Thymus (tissue), 11 donors: ENCODE measurements at regions not wholly inside any gene's neighbourhood (a gene's known extent, or its start where the extent isn't known, plus 50 kb on each side); places are given as distances from the start of the nearest gene placed in this dataset.

Source experiments
- DNase-seq, 9 donors: peaks; one replicate each; pipeline ENCODE4 v3.0.0-alpha.2; 2013; ENCODE audit warnings: low spot score in 9 of 9, low read depth in 6 of 9, missing footprints in 1 of 9
- H3K27ac ChIP-seq, 2 donors: one replicate each; pipeline ENCODE4 v1.5.1; 2013; ENCODE audit warnings: control low read depth in 1 of 2, low read depth in 1 of 2, low read length in 1 of 2, mild to moderate bottlenecking in 1 of 2, moderate library complexity in 1 of 2
- H3K27me3 ChIP-seq, 2 donors: one replicate each; pipeline ENCODE4 v1.5.1; 2013; ENCODE audit warnings: low read length in 1 of 2; ENCODE audit not compliant: control insufficient read depth in 2 of 2, insufficient read depth in 1 of 2
- H3K36me3 ChIP-seq, 2 donors: one replicate each; pipeline ENCODE4 v1.5.1; 2013; ENCODE audit warnings: low read length in 1 of 2, mild to moderate bottlenecking in 1 of 2, moderate library complexity in 1 of 2; ENCODE audit not compliant: control insufficient read depth in 2 of 2, insufficient read depth in 2 of 2
- H3K4me1 ChIP-seq, 2 donors: one replicate each; pipeline ENCODE4 v1.5.1; 2013; ENCODE audit warnings: low read length in 2 of 2; ENCODE audit not compliant: control insufficient read depth in 2 of 2, insufficient read depth in 2 of 2
- H3K4me3 ChIP-seq, 2 donors: one replicate each; pipeline ENCODE4 v1.5.1; 2013; ENCODE audit warnings: low read length in 2 of 2, control low read depth in 1 of 2, mild to moderate bottlenecking in 1 of 2
- H3K9me3 ChIP-seq, 2 donors: one replicate each; pipeline ENCODE4 v1.5.1; 2013; ENCODE audit warnings: low read length in 1 of 2, mild to moderate bottlenecking in 1 of 2; ENCODE audit not compliant: control insufficient read depth in 2 of 2, insufficient read depth in 1 of 2
- WGBS: extraction: QIAGEN DNeasy Blood & Tissue Kit; methylation state at CpG from one replicate; pipeline ENCODE4 v1.1.7; 2013; 5-methylcytosine and 5-hydroxymethylcytosine counted together
- donor health status: healthy.

DNA sequence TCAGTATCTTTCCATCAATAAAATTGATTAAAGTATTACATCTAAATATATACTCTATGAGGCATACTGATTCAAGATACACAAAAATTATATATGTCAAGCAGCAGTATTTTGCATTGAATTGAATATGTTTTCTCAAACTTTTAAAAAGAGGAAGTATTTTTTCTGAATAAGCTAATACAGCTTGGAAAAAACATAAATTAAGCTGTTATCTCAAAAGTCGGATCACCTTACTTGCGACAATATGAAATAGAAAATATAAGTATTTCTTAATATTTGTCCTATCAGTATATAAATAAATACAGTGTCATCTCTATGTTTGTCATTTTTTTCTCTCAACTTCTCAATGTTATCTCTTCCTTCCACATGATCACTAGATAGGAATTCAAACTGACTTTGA is 139.3 kb downstream of the MBL2 start:
- Histone ChIP-seq H3K4me3 (no peak overlapping the region), H3K9me3 (no peaks in the 10 kb centered on the region), H3K27me3 (no peaks in the 10 kb centered on the region), H3K4me1 (no peaks in the 10 kb centered on the region), H3K27ac (no peak overlapping the region), H3K36me3 (no peaks in the 10 kb centered on the region)
- WGBS, result 66% methylated on average over 2 of the region's 2 CpGs
- no peak for DNase-seq

- no peaks in the 10 kb centered on the region for H3K4me1 ChIP-seq
- H3K9me3 ChIP-seq, result no peaks in the 10 kb centered on the region
- H3K36me3 ChIP-seq, result no peaks in the 10 kb centered on the region
- no peak overlapping the region for H3K27ac ChIP-seq
- no peak for DNase-seq
- 98% methylated on average over 1 of the region's 1 CpG for WGBS
- no peak overlapping the region for H3K4me3 ChIP-seq
- no peaks in the 10 kb centered on the region for H3K27me3 ChIP-seq
Measured at GRCh38 chr10:52635651-52636050, 136.9 kb downstream of the MBL2 start.

- no peak for DNase-seq
- Histone ChIP-seq H3K9me3 (no peaks in the 10 kb centered on the region), H3K36me3 (no peaks in the 10 kb centered on the region), H3K4me1 (no peaks in the 10 kb centered on the region), H3K27ac (no peak overlapping the region), H3K4me3 (no peak overlapping the region), H3K27me3 (no peaks in the 10 kb centered on the region)
Measured at GRCh38 chr10:52636874-52637273, 135.7 kb downstream of the MBL2 start.

DNA sequence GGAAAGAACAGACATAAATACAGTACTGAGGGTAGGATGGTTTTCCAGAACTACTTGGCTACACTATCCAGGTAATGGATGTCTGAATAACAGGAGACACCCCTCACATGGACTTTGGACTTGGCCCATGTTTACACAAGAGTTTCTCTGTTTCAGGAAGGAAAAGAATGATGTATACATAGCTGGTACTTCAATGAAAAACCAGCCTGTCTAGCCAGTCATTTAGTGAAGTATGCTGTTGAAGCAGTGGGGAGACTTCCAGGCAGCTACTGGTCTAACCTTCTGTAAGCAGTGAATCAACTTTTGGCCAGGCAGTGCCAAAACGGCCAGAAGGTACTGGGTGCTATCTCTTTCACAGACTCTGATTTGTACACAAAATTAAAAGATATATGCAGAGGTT is 135.0 kb downstream of the MBL2 start:
- Histone ChIP-seq H3K36me3 (no peaks in the 10 kb centered on the region), H3K9me3 (no peaks in the 10 kb centered on the region), H3K27ac (no peak overlapping the region), H3K4me1 (no peaks in the 10 kb centered on the region), H3K4me3 (no peak overlapping the region), H3K27me3 (no peaks in the 10 kb centered on the region)
- WGBS, result 95% methylated on average over 1 of the region's 1 CpG
- no peak for DNase-seq

DNA sequence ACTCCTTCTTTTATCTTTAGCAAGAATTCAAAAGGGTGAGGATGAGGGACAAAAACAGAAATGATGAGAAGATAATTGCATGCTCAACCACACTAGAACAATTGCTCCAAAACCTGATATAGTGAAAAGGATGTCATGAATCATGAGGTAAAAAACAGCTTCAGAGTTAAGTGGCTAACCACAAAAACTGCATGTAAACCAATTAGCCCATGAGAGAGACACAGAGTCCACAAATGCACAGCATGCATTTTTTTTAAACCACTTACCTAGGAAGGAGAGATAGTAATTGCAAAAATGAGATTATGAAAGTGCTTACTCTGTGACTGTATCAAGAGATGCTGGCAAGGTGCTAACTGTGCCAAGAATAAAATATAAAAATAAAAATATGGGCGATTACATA is 132.9 kb downstream of the MBL2 start:
- WGBS, result 0% methylated on average over 1 of the region's 1 CpG
- no peaks in the 10 kb centered on the region for H3K36me3 ChIP-seq
- H3K27me3 ChIP-seq, result no peaks in the 10 kb centered on the region
- no peak overlapping the region for H3K27ac ChIP-seq
- no peaks in the 10 kb centered on the region for H3K4me1 ChIP-seq
- H3K4me3 ChIP-seq, result no peak overlapping the region
- H3K9me3 ChIP-seq, result no peaks in the 10 kb centered on the region
- peak in 3 of 9 donors; percentile 10 to 62 (median 28) for DNase-seq

DNA sequence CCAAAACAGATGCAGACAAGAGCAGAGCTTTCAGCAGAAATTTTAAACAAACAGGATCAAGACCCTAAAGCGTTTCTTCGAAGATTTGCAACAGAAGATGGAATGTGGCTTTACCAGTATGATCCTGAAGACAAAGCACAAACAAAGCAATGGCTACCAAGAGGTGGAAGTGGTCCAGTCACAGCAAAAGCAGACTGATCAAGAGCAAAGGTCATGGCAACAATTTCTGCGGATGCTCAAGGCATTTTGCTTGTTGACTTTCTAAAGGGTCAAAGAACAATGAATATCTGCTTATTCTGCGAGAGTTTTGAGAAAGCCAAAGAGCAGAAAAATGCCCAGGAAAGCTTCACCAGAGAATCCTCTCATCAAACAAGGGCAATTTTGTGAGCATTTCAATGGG is 130.4 kb downstream of the MBL2 start:
- Histone ChIP-seq H3K9me3 (no peaks in the 10 kb centered on the region), H3K27ac (no peak overlapping the region), H3K4me3 (no peak overlapping the region), H3K4me1 (peaks cover 0 to 7% of the 10 kb centered on the region in 2 donors), H3K27me3 (no peaks in the 10 kb centered on the region), H3K36me3 (no peaks in the 10 kb centered on the region)
- WGBS, result 70% methylated on average over 4 of the region's 4 CpGs
- DNase-seq, result no peak

DNA sequence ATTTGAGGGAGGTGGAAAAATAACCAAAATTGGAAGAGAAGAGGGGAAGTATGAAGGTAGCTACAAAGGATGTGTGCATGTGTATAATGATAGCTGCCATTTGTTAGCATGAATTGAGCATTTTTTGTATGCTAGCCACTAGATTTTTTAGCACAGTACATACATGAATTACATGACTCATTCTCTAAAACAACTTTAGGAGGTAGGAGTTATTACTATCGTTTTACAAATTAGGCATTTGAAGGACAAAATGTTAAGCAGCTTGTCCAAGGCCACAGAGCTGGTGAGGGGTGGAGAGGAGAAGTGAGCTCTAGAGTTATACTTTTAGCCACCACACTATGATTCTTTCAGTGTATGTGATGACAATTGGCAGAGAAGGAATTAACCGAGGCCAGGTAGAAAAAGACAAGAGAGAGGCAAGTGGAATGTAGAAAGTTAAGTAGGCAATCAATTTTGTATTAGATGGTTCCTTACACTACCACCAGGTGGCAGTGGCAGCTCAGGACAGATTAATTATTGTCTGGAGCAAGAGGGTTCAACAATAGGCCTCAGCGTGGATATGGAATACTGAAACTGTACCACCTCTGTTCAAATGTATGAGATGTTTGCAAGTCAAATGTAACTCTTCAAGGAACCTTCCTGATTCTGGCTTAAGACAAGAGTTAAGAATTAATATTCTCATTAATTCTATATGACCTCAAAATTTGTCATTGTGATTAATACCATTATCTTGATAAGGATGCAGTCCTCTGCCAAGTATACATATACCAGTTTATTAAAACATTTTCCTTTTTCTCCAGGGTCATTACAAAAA is 128.0 kb downstream of the MBL2 start:
- H3K4me3 ChIP-seq, result no peak overlapping the region
- WGBS, result 54% methylated on average over 3 of the region's 3 CpGs
- no peaks in the 10 kb centered on the region for H3K27me3 ChIP-seq
- H3K36me3 ChIP-seq, result no peaks in the 10 kb centered on the region
- peaks cover 0 to 7% of the 10 kb centered on the region in 2 donors for H3K4me1 ChIP-seq
- H3K9me3 ChIP-seq, result no peaks in the 10 kb centered on the region
- DNase-seq, result peak in 7 of 9 donors; percentile 41 to 75 (median 58)
- no peak overlapping the region for H3K27ac ChIP-seq

GRCh38 chr10:52645187-52645758 is 127.3 kb downstream of the MBL2 start:
- peak overlapping the region in 1 of 2 donors; percentile 33 for H3K27ac ChIP-seq
- no peaks in the 10 kb centered on the region for H3K36me3 ChIP-seq
- 92% methylated on average over 4 of the region's 4 CpGs for WGBS
- no peaks in the 10 kb centered on the region for H3K9me3 ChIP-seq
- H3K4me1 ChIP-seq, result peaks cover 0 to 7% of the 10 kb centered on the region in 2 donors
- H3K4me3 ChIP-seq, result no peak overlapping the region
- DNase-seq, result no peak
- H3K27me3 ChIP-seq, result no peaks in the 10 kb centered on the region

- no peak for DNase-seq
- H3K9me3 ChIP-seq, result no peaks in the 10 kb centered on the region
- H3K4me1 ChIP-seq, result peaks cover 0 to 7% of the 10 kb centered on the region in 2 donors
- no peaks in the 10 kb centered on the region for H3K27me3 ChIP-seq
- H3K36me3 ChIP-seq, result no peaks in the 10 kb centered on the region
- no peak overlapping the region for H3K27ac ChIP-seq
- H3K4me3 ChIP-seq, result no peak overlapping the region
- WGBS, result 89% methylated on average over 1 of the region's 1 CpG
Measured at GRCh38 chr10:52649511-52649910, 123.1 kb downstream of the MBL2 start.
